Stimulated activated CD4-positive, alpha-beta T cell treated with anti-CD3 and anti-CD28 coated beads, Interleukin-12 subunit alpha, Interleukin-12 subunit beta, amount 100 ng/mL, for 48 hours (primary cell): ENCODE measurements at regions not wholly inside any gene's neighbourhood (a gene's known extent, or its start where the extent isn't known, plus 50 kb on each side); places are given as distances from the start of the nearest gene placed in this dataset.

Experiments used
- DNase-seq, 3 donors: peaks; one replicate each; pipeline ENCODE4 v3.0.0-alpha.2; 2020; ENCODE audit warnings: low read depth in 2 of 3, low spot score in 1 of 3

DNA sequence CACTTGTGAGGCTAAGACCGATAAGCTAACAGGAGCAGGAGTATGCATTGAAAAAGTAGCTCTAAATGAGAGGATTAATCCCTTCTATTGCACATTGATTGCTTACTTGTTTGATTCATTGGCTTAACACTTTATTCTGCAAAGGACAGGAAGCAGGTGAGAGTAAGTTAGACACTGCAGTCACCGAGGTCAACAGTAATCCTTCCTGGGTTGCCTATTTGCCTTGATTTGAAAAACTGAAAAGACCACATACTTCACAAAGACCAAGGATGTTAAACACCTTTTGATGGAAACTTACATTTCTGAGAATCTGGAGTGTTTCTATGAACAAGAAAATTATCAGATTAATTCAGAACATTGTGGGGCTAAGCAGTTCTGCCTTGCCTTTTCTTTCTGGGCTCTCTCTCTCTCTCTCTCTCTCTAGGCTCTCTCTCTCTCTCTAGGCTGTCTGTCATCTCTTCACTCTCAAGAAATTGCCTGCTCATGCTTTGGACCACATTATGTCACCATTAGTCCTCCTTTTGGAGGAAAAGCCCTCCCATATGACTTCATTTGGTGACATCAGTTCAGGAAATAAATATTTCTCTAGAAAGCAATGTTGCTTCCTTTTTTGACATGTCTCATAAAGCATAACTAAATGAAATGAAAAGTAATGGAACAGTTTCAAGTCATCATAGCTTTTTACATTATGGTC, 103.8 kb downstream of the TNFSF18 start:
- DNase-seq: no peak

DNA sequence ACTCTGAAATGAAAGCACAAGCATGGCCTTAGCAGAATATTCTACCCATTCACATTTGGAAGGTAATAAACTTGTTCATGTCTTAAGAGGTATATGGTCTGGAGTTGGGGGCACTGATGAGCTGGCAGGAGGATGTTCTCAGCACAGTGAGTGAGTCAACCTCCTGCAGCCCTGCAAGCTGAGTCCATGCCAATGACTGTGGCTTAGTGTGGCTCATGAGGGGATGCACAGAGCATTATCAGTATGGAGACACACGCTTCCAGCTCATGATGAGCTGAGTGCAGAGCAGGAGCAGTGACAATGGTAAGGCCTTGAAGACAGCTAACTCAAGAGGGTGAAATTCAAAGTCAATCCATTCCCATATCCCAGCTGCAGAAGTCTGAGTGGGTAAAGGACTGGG, 102.3 kb downstream of the TNFSF18 start:
- DNase-seq: no peak

DNA sequence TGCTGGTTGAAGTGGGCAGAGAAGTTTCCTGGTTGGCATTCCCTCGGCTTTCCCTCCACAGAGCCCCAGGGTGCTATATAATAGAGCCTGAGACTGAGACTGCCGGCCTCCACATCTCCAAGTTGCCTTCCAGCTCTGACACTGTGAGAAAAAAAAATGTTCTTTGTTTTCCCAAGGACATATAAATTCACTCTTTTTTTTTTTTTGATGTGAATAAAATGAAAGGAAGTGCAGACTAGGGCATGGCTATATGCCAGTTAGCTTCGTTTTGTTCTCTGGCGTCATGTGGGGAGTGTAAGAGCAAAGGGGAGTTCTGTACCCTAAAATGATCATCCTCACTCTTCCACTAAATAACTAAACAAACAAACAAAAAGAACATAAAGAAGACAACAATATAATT, 101.6 kb downstream of the TNFSF18 start:
- DNase-seq: no peak

DNA sequence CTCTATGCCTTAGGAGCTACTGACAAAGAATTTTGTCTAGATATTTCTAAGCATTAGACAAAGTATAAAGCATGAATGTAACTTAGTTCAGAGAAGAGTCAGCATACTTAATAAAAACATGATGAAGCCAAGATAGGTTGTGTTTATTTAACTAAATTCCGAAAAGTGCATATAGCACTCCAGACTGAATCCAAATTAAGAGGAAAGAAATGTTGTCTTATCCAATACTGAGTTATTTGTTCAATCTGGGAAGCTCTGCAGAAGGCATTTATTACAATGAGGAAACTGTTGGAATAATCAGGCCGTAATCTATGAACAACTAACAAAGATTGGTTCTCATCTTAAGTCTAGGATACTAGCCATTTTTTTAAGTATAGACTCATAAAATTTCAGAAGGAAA, 100.2 kb downstream of the TNFSF18 start:
- no peak for DNase-seq

DNA sequence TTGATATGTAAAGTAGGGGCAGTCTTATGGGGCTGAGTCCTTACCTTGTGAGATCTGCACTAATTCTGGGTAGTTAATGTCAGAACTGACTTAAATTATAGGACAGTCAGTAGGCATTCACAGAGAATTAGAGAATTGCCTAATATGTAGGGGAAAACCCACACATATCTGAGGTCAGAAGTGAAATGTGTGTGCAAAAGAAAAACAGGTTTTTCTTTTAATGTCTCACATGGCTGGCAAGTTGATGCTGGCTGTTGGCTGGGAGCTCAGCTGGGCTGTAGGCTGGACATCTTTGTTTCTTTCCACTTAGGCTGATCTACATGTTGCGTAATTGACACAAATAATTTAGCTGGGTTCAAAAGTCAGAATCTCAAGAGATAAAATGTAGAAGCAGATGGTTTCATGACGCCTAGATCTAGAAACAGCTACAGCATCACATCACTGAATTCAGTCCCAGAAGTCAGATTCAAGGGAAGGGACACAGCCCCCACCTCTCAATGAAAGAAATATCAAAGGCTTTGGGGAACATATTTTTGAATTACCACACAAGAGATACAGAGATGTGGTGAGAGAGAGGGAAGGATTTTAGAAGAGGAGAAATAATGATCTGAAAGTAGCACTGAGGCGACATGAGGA, 98.9 kb downstream of the TNFSF18 start:
- no peak for DNase-seq

DNA sequence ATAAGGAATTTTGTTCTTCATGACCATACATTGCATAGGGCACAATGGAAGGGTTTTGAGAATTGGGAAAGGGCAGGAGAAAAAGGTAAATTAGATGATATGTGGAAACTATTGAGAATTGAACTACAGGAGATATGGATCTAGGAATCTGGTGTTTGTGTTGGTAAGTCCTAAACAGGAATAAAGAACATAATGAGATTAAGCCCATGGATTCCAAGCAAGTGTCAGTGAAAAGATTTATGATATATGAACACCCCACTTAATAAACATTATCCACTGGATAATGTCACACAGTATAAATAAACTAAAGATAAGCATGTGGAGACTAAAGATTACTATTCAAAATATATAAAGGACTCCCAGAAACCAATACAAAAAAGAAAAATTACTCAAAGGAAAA, 98.2 kb downstream of the TNFSF18 start:
- DNase-seq: no peak

DNA sequence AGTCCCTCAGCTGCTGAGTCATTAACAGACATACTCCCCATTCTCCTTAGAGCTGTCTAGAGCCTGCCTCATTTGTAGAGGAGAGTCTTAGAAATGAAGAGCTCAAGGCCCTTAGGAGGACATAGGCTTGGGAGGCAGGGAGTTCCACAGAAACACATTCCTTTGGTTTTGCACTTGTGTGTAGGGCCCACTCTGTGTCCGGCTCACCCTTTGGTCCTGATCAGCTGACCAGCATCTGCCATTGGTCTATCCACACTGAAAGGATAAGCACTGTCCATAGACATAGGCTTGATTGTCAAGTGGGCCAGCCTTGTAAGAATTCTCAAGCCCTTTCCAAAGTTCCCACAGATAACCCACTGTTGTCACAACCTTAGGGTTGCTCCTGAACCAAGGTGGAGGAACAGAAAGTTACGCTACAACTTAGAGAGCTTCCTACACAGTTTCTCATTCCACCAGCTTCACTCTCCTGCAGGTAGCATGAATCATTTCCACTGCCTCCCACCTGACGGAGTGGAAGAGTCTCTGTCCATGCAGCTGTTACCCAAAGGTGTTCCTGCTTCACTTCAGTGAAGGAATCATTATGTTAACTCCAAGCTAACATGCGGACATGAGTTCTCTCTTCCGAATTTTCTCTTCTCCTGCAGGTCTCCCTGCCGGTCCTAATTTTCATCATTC, 96.1 kb downstream of the TNFSF18 start:
- DNase-seq: no peak

DNA sequence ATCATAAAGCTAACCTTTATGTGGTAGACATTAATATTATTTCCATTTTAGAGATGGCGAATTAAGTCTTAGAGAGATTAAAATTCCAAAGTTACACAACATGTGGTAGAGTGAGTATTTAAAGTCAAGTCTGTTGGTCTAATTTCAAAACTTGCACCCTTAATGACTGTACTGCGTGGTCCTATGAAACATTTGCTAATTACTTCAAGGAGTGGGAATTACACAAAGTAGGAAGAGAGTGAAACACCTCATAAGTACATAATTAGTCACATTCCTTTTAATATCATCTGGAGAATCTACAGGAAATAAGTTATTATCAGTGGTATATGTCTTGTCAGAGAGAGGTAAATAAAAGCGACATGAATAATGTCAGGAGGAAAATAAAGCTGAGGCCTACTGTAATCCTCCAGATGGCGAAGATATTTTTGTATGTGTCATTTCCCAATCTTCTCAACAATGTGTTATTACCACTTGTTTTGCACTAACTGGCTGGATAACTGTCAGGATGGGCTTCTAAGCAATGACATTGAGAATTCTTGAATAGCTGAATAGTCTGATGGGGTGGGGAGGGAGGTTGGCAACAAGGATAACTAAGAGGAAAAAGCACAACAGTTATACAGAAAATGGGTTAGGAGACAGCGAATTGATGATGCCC, 95.5 kb downstream of the TNFSF18 start:
- no peak for DNase-seq

DNA sequence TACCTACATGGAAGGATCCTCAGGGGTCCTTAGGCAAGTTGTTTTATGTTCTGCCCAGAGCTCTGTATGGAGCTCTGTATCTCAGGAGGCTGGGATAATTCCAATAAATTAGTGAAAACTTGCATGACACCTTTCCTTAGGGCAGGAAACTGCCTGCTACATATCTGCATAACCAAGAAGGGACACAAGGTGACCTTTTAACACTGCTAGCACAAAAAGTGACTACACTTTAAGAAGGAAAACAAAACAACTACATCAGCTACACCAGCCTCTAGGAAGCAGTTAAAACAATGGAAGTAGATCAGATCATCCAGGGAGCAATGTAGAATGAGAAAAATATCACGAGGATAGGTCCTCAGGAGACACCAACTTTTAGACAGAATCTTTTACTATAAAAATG, 93.9 kb downstream of the TNFSF18 start:
- no peak for DNase-seq

DNA sequence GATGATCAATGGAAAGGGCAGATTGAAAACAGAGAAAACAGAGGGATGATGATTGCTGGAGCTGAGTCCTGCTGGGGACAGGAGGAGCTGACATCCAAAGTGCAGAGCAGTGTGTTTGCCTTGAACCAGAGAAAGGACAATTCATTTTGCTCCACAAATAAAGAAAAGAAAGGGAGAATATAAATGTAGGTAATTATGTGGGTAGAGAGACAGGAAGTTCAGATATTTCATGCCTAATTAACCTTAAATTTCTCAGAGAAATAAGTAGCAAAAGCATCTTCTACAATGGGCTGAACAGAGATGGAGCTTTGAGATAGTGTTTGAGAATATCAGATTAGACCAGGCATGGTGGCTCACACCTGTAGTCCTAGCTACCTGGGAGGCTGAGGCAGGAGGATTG, 93.2 kb downstream of the TNFSF18 start:
- no peak for DNase-seq

DNA sequence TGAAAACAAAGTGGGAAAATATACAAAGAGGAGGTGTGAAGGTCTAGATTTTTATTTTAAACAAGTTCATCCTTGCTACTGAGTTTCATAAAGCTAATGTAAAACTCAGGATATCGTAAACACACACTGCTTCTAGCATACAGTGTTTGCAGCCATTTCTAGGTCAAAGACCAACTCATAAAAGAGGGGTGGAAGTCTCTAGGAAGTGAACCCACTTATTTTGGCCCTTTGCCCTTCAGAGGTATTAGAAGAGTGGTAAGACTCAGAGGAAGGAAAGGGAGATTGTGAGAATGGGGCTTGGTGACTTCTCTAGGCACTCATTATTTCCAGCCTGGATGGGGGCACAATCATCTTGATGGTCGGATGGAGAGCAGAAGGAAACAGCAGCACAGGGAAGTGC, 91.2 kb downstream of the TNFSF18 start:
- no peak for DNase-seq

DNA sequence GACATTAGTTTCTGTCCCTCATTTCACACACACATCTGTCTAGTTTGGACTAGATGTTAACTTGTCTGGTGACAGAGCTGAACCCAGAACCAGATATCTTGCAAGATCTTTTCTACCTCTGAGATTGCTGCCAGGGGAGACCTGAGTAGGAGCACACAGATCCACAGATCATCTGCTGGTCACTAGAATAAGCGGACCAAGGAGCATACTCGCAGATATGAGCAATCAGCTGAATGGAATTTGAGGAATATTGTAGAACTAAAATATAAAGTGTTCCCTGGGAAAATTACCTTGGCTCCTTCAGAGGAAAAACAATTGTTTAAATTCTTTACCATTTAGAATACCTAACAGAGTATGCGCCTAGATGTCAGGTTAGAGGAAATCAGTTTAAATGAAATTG, 90.7 kb downstream of the TNFSF18 start:
- no peak for DNase-seq

DNA sequence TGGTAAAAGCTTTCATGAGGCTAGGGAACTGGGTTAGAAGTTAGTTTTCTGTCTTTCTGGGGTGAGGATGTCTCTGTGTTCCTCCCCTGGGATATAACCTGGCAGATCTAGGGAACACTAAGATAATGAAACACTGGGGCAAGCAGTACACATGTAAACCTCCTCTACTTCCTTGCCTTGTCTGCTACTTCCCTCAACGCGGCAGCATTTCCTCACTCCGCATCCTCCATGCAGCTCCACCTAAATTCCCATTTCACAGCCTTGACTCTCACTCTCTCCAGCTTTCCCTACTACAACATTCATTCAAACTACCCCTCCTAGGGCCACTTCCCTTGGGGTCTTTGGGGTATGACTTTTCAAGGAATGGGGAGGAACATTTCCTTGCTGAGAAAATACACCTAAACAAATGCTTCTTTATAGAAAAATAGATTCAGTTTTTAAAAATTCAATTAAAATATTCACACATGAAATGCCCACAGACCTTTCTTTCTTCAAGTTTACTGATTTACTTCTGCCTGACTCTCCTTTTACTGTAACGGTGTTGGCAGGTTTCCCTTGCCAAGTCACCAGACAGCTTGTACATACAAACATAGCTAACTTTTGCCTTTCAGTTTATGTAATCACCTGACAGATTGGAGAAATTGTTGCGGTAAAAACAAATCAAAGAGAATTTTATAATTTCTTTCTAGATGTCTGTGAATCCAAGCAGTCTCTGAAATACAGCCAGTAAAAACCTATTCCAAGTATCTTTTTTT, 90.1 kb downstream of the TNFSF18 start:
- no peak for DNase-seq

DNA sequence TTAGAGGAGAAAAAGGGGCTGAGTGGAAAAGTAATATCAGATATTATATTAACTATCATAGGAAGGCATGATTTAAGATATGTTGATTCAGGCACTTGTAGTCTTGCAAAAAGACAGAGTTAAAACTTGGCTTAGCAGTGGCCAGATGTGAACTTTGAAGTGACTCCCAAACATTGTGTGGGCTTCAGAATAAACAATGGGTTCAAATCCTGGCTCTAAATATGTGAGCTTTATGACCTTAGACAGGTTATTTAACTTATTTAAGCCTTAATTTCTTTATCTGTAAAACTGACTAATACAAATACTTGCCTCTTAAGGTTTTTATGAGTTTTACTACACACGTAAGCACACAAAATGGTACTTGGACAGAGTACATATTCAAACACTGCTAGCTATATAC, 85.9 kb downstream of the TNFSF18 start:
- DNase-seq: no peak

DNA sequence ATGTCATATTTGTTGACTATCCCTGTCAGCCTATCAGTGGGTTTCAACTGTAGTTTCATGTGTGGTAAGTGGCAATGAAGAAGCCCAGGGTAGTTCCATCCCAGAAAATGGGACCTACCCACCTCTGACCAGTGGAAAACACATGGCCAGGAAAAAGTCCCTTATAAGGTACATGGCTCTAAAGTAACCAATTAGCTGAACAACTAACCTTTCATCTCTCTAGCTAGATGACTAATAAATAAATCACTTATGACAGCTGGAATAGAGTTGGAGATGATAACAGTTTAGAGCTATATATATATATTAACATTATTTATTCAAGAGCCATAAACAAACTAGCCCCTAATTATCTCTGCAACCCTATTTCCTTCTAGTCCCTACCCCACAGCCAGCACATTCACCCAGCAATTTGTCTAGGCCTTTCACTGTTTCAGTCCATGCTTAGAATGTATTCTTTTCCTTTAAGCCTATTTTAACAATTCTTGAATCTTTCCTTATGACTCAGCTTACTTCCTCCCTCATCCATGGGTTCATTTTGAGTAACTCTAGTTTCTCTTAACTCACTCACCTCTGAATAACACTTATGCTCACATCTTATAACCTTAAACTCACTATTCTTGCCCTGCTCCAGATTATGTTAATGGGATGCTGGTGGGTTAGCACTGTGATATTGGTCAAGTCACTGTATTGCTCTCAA, 83.7 kb downstream of the TNFSF18 start:
- DNase-seq: no peak

DNA sequence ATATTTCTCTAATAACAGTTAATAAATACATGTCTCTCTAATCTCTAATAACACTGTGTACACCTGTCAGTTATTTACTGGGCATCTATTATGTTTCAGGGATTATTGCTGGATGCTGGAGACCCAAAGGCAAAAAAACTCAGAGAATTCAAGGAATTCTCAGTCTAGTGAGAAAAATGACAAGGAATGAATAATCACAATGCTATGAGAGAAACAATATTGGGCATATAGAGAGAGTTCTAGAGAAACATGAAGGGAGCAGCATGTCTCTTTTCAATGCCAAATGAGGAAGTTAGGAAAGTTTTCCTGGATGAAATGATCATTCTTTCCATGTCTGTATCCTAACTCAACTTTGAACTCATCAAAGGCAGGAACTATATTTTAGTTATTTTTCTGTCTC, 82.8 kb downstream of the TNFSF18 start:
- DNase-seq: no peak

DNA sequence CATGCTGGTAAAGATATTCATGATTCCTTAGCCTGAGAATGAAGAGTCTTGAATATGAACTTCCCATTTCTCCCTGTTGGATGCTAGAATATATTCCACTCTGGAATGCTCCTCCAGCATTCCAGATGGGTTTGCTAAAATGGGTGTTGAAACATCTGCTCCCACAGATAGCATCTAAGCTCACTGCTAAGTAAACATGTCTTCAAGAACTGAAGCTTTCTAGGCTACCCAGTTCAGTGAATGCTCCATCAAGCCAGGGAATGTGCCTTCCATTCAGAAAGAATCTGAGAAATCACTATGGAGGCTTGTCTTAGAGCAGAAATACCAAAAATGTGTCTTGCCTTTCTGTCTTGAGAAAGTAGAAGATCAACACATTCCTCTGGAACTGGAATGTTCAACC, 81.1 kb downstream of the TNFSF18 start:
- DNase-seq: no peak

DNA sequence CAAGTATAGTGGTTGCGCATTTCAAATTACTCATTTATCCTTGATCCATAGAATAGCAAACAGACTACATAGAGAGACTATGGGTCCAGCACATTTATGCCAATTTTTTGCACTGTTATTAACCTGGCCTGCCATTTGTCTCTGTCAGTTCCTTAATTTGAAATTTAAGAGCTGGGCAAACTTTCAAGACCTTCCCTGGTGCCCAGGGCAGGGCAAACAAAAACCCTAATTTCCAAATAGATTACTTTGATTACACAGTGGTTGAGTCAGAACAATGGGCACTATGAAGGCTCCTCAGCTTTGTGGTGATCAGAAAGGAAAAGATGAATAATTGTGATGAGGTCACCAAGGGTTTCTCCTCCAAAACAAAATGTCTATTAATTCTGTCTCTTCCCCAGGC, 80.6 kb downstream of the TNFSF18 start:
- DNase-seq: no peak

DNA sequence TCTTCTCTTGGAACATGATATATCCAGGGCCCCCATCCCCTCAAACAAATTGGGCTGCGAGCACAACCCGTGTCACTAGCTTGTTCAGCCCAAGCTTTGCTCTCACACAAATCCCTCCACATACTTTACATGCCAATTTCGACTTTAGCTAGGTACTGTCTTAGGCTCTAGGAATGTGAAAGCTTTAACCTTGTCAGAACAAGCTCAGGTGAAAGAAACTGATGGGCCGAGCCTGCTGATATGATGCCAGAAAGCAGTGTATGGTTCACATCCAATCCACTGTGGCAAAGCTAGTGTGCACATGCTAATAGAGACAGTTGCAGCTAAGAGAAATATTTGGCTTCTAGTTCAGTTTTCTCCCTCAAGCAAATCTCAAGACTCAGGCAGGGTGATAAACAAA, 79.5 kb downstream of the TNFSF18 start:
- DNase-seq: no peak

DNA sequence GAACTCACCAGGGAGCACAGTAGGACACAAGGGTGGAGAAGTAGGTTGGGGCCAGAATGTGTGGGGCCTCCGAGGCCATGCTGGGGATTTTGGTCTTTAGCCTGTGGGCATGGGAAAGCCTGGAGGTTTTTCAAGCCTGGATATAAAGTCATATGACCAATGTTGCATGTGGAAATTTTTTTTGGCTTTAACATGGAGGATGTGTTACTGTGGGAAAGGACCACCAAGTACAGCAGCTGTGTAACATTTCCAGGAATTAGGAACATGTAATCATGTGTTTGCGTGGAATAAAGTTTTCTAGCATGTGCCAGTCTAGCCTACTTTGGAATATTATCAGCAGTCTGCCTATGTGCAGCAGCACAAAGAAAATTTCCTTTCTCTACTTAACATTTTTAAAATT, 78.5 kb downstream of the TNFSF18 start:
- DNase-seq: no peak

DNA sequence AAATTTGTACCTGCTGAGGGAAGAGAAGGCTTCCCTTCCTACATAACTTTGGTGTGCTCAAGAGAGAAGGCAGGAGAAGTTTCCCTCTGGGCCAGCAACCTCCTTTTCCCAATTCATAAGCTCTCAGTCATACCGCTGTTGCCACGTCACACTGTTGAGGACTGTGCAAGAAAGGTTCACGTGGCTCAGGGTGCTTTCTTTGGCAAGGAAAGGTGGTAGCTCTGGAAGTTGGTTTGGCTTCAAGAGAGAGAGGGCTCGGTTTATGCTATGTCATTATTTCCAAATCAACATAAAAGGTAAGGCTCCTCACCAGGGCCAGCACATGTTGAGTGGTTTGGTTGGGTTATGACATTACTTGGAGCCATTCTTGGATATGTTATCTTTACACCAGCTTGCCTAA, 77.3 kb downstream of the TNFSF18 start:
- DNase-seq: no peak
